SU-DHL-6 (cell line): ENCODE measurements at regions not wholly inside any gene's neighbourhood (a gene's known extent, or its start where the extent isn't known, plus 50 kb on each side); places are given as distances from the start of the nearest gene placed in this dataset.

Experiments
- EZH2phosphoT487 ChIP-seq: fragments of 200-600 bp; sonication (generic), shearing (Covaris generic); conservative IDR thresholded peaks from 2 replicates; pipeline ENCODE4 v1.6.1; 2018; ENCODE audit warnings: mild to moderate bottlenecking, antibody characterized with exemption, low read length, moderate library complexity, mixed read lengths
- TF ChIP-seq, protein P1 (sequence below): fragments of 200-600 bp; sonication (generic); IDR thresholded peaks from one replicate; pipeline ENCODE4 v1.5.1; 2017; ENCODE audit warnings: antibody characterized with exemption, mild to moderate bottlenecking, low read length, moderate library complexity; ENCODE audit not compliant: insufficient read depth, poor library complexity, severe bottlenecking

- TF ChIP-seq, protein P1, sequence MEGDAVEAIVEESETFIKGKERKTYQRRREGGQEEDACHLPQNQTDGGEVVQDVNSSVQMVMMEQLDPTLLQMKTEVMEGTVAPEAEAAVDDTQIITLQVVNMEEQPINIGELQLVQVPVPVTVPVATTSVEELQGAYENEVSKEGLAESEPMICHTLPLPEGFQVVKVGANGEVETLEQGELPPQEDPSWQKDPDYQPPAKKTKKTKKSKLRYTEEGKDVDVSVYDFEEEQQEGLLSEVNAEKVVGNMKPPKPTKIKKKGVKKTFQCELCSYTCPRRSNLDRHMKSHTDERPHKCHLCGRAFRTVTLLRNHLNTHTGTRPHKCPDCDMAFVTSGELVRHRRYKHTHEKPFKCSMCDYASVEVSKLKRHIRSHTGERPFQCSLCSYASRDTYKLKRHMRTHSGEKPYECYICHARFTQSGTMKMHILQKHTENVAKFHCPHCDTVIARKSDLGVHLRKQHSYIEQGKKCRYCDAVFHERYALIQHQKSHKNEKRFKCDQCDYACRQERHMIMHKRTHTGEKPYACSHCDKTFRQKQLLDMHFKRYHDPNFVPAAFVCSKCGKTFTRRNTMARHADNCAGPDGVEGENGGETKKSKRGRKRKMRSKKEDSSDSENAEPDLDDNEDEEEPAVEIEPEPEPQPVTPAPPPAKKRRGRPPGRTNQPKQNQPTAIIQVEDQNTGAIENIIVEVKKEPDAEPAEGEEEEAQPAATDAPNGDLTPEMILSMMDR = no peak
- no peak for TF ChIP-seq EZH2phosphoT487
Measured at GRCh38 chr3:14284694-14285547, 106.3 kb downstream of the LSM3 start.
